RWPE2 (cell line): ENCODE measurements at regions not wholly inside any gene's neighbourhood (a gene's known extent, or its start where the extent isn't known, plus 50 kb on each side); places are given as distances from the start of the nearest gene placed in this dataset.

Source experiments
- ATAC-seq: fragments of 200-7000 bp; cut with Tn5 transposase; 3 replicates; pipeline ENCODE4 v1.9.1; 2021; ENCODE audit warnings: low read depth
- DNase-seq: peaks from one replicate; pipeline ENCODE4 v3.0.0-alpha.2; 2020; ENCODE audit warnings: low spot score
- H3K27ac ChIP-seq: fragments of 450-650 bp; 2 replicates; pipeline ENCODE4 v1.5.1; 2017; ENCODE audit warnings: mild to moderate bottlenecking; ENCODE audit not compliant: poor library complexity, severe bottlenecking
- H3K27me3 ChIP-seq: fragments of 250-450 bp; sonication (Bioruptor Pico); 2 replicates; pipeline ENCODE4 v1.5.1; 2021; ENCODE audit warnings: mild to moderate bottlenecking, moderate library complexity; ENCODE audit not compliant: insufficient read depth, poor library complexity, severe bottlenecking
- H3K36me3 ChIP-seq: fragments of 250-450 bp; sonication (Bioruptor Pico); 2 replicates; pipeline ENCODE4 v1.5.1; 2020; ENCODE audit warnings: low read depth, mild to moderate bottlenecking, moderate library complexity
- H3K4me1 ChIP-seq: fragments of 250-450 bp; sonication (Bioruptor Pico); 2 replicates; pipeline ENCODE4 v1.5.1; 2021; ENCODE audit warnings: mild to moderate bottlenecking, moderate library complexity; ENCODE audit not compliant: insufficient read depth, poor library complexity, severe bottlenecking
- H3K4me3 ChIP-seq: fragments of 250-450 bp; sonication (Bioruptor Pico); 2 replicates; pipeline ENCODE4 v1.5.1; 2021; ENCODE audit warnings: mild to moderate bottlenecking, moderate library complexity; ENCODE audit not compliant: severe bottlenecking
- H3K9me3 ChIP-seq: fragments of 250-450 bp; sonication (Bioruptor Pico); 2 replicates; pipeline ENCODE4 v1.5.1; 2021; ENCODE audit warnings: mild to moderate bottlenecking, moderate library complexity; ENCODE audit not compliant: severe bottlenecking
- CTCF ChIP-seq: fragments of 450-650 bp; IDR thresholded peaks from one replicate; pipeline ENCODE4 v1.5.1; 2017; ENCODE audit warnings: mild to moderate bottlenecking, moderate library complexity; ENCODE audit not compliant: poor library complexity, severe bottlenecking

GRCh38 chr4:75118739-75119138 lies 185.8 kb downstream of the PARM1 start:
- Histone ChIP-seq H3K4me3 (no peak overlapping the region), H3K4me1 (no peaks in the 10 kb centered on the region), H3K36me3 (no peaks in the 10 kb centered on the region), H3K27me3 (no peaks in the 10 kb centered on the region), H3K9me3 (no peaks in the 10 kb centered on the region), H3K27ac (no peak overlapping the region)
- DNase-seq (no peak), ATAC-seq (no peak)
- no peak for TF ChIP-seq CTCF

DNA sequence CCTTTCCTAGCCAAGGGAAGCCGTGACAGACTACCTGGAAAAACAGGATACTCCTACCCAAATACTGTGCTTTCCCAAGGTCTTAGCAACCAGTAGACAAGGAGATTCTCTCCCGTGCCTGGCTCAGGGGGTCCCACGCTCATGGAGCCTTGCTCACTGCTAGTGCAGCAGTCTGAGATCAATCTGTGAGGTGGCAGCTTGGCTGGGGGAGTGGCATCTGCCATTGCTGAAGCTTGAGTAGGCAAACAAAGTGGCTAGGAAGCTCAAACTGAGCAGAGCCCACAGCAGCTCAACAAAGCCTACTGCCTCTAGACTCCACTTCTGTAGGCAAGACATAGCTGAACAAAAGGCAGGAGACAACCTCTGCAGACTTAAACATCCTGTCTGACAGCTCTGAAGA lies 177.1 kb downstream of the PARM1 start:
- TF ChIP-seq CTCF = no peak
- no peak overlapping the region for H3K27ac ChIP-seq
- H3K4me3 ChIP-seq = no peak overlapping the region
- ATAC-seq (no peak), DNase-seq (no peak)
- no peaks in the 10 kb centered on the region for H3K27me3 ChIP-seq
- no peaks in the 10 kb centered on the region for H3K36me3 ChIP-seq
- no peaks in the 10 kb centered on the region for H3K9me3 ChIP-seq
- no peaks in the 10 kb centered on the region for H3K4me1 ChIP-seq

DNA sequence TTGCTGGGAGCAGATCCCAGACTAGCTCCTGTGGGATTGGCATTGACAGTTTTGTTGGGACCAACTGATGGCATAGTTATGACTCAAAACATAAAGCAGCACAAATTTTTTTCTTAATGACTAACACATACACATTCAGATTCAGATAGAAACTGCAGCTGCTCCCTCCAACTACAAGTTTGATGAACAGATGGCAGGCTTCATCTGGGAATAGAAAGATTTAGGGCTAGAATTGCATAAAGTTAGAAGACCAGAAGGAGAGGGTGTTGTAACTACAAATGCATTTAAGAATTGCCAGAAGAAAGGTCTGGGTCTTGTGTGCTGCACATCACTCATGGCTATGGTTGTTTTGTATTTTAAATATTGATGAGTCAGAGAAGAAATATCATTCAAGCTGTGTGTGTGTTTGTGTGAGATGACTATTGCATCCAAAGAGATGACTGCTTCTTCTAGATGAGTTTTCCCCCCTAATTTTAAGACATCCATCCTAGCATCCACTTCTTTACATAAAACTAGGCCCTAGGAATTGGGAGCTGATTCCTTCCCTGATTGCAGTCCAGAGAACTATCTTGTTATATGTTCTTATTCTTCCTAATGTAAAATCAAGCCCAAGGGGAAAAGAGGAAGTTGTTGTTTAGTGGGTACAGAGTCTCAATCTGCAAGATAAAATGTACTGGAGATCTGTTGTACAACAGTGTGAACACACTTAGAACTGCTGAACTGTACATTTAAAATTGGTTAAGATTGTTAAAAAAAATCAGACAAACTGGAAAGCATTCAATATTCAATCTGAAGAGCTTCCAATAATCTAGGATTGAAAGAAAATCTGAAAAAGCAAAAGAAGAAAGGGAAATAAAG lies 175.1 kb downstream of the PARM1 start:
- Histone ChIP-seq H3K27me3 (no peaks in the 10 kb centered on the region), H3K36me3 (no peaks in the 10 kb centered on the region), H3K9me3 (no peaks in the 10 kb centered on the region), H3K4me3 (no peak overlapping the region), H3K27ac (no peak overlapping the region), H3K4me1 (no peaks in the 10 kb centered on the region)
- no peak for DNase-seq
- no peak for TF ChIP-seq CTCF
- no peak for ATAC-seq

DNA sequence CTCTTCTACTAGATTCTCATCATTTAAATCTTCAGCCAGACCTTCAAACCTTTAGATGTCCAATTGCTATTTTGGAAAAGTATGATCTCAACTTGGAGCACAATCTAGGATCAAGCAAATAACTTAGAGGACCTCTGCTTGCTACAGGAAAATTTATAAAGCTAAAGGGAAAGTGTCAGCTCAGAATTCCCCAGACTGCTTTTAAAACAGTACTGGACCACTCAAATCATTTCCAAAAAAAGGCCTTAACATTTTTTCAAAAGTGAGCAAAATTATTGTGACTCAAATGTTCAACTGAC lies 169.8 kb downstream of the PARM1 start:
- TF ChIP-seq CTCF = no peak
- H3K4me3 ChIP-seq = no peak overlapping the region
- no peaks in the 10 kb centered on the region for H3K36me3 ChIP-seq
- no peaks in the 10 kb centered on the region for H3K27me3 ChIP-seq
- DNase-seq (no peak), ATAC-seq (no peak)
- H3K4me1 ChIP-seq = no peaks in the 10 kb centered on the region
- H3K9me3 ChIP-seq = no peaks in the 10 kb centered on the region
- no peak overlapping the region for H3K27ac ChIP-seq

GRCh38 chr4:75101906-75102786 lies 169.2 kb downstream of the PARM1 start:
- Histone ChIP-seq H3K4me1 (no peaks in the 10 kb centered on the region), H3K27ac (no peak overlapping the region), H3K27me3 (no peaks in the 10 kb centered on the region), H3K36me3 (no peaks in the 10 kb centered on the region), H3K4me3 (no peak overlapping the region), H3K9me3 (no peaks in the 10 kb centered on the region)
- TF ChIP-seq CTCF = no peak
- DNase-seq = no peak
- no peak for ATAC-seq
